Thyroid gland (tissue), 4 donors: ENCODE measurements at regions not wholly inside any gene's neighbourhood (a gene's known extent, or its start where the extent isn't known, plus 50 kb on each side); places are given as distances from the start of the nearest gene placed in this dataset.

Experiments
- DNase-seq, 2 donors: peaks; one replicate each; pipeline ENCODE4 v3.0.0-alpha.2; 2019
- H3K27ac ChIP-seq, 3 donors: fragments of 200-600 bp; sonication (generic); 1 replicate in 2 of 3; 2 replicates in 1 of 3; pipeline ENCODE4 v1.5.1; 2016 to 2019; ENCODE audit warnings: mild to moderate bottlenecking in 1 of 3, moderate library complexity in 1 of 3
- H3K27me3 ChIP-seq: fragments of 200-600 bp; sonication (generic); one replicate; pipeline ENCODE4 v1.5.1; 2019
- H3K36me3 ChIP-seq, 2 donors: fragments of 200-600 bp; sonication (generic); one replicate each; pipeline ENCODE4 v1.5.1; 2016 to 2019
- H3K4me1 ChIP-seq, 2 donors: fragments of 200-600 bp; sonication (generic); one replicate each; pipeline ENCODE4 v1.5.1; 2017 to 2019
- H3K4me3 ChIP-seq, 3 donors: fragments of 200-600 bp; sonication (generic); replicated peaks in 1 of 3; 1 replicate in 2 of 3; 2 replicates in 1 of 3; pipeline ENCODE4 v1.5.1; 2016; ENCODE audit warnings: mild to moderate bottlenecking in 1 of 3
- H3K9me3 ChIP-seq: fragments of 200-600 bp; sonication (generic); one replicate; pipeline ENCODE4 v1.5.1; 2017
- CTCF ChIP-seq, 6 experiments: fragments of 200-600 bp in 3 of 6; fragments of 450-650 bp in 3 of 6; sonication (generic) in 3 of 6; IDR thresholded peaks; one replicate each; pipeline ENCODE4 v1.5.1; 2016 to 2019; ENCODE audit warnings: antibody characterized with exemption in 6 of 6, mild to moderate bottlenecking in 2 of 6, inconsistent platforms in 1 of 6, moderate library complexity in 1 of 6
- POLR2A ChIP-seq, 2 donors: fragments of 450-650 bp; IDR thresholded peaks; one replicate each; pipeline ENCODE4 v1.6.1; 2017; ENCODE audit warnings: antibody characterized with exemption in 2 of 2, mild to moderate bottlenecking in 2 of 2, moderate library complexity in 1 of 2
- WGBS, 2 donors: methylation state at CpG; one replicate each; pipeline ENCODE4 v1.1.5; 2017; 5-methylcytosine and 5-hydroxymethylcytosine counted together
- intact Hi-C: fragments of 100-400 bp; cut with DNase I; formaldehyde crosslinking; loops from one replicate; pipeline ENCODE4 v1.15.1; 2023

- no peaks in the 10 kb centered on the region for H3K27me3 ChIP-seq
- no peaks in the 10 kb centered on the region for H3K9me3 ChIP-seq
- no peaks in the 10 kb centered on the region for H3K4me1 ChIP-seq
- 62 to 76% methylated on average over 6 of the region's 6 CpGs for WGBS, 2 donors
- no peak overlapping the region for H3K4me3 ChIP-seq
- no peak for TF ChIP-seq CTCF (IDR thresholded peaks at IDR 0.05)
- no peak for TF ChIP-seq POLR2A (IDR thresholded peaks at IDR 0.05)
- H3K27ac ChIP-seq, result no peak overlapping the region
- H3K36me3 ChIP-seq, result no peaks in the 10 kb centered on the region
- no peak for DNase-seq
- intact Hi-C loops, result no loop called here
Measured at GRCh38 chr2:108154366-108155061, 85.3 kb upstream of the SULT1C3 start.

GRCh38 chr2:108161298-108161697 lies 78.5 kb upstream of the SULT1C3 start:
- WGBS, 2 donors, result 83 to 97% methylated on average over 1 of the region's 1 CpG
- Histone ChIP-seq H3K27ac (no peak overlapping the region), H3K9me3 (no peaks in the 10 kb centered on the region), H3K4me3 (no peak overlapping the region), H3K36me3 (no peaks in the 10 kb centered on the region), H3K4me1 (no peaks in the 10 kb centered on the region), H3K27me3 (no peaks in the 10 kb centered on the region)
- DNase-seq, result no peak
- intact Hi-C loops, result no loop called here
- TF ChIP-seq CTCF (IDR thresholded peaks at IDR 0.05) (no peak), POLR2A (IDR thresholded peaks at IDR 0.05) (no peak)

GRCh38 chr2:108164318-108164717 lies 75.5 kb upstream of the SULT1C3 start:
- Histone ChIP-seq H3K27ac (no peak overlapping the region), H3K4me1 (no peaks in the 10 kb centered on the region), H3K36me3 (no peaks in the 10 kb centered on the region), H3K4me3 (no peak overlapping the region), H3K9me3 (no peaks in the 10 kb centered on the region), H3K27me3 (no peaks in the 10 kb centered on the region)
- intact Hi-C loops, result no loop called here
- DNase-seq, result no peak
- WGBS, 2 donors, result 73 to 84% methylated on average over 2 of the region's 2 CpGs
- TF ChIP-seq CTCF (IDR thresholded peaks at IDR 0.05) (no peak), POLR2A (IDR thresholded peaks at IDR 0.05) (no peak)

GRCh38 chr2:108165729-108166128 lies 74.0 kb upstream of the SULT1C3 start:
- Histone ChIP-seq H3K27ac (no peak overlapping the region), H3K4me3 (no peak overlapping the region), H3K4me1 (no peaks in the 10 kb centered on the region), H3K9me3 (no peaks in the 10 kb centered on the region), H3K36me3 (no peaks in the 10 kb centered on the region), H3K27me3 (no peaks in the 10 kb centered on the region)
- intact Hi-C loops, result no loop called here
- WGBS, 2 donors, result 76 to 78% methylated on average over 4 of the region's 4 CpGs
- no peak for DNase-seq
- no peak for TF ChIP-seq POLR2A (IDR thresholded peaks at IDR 0.05)
- no peak for TF ChIP-seq CTCF (IDR thresholded peaks at IDR 0.05)

GRCh38 chr2:108167699-108168098 lies 72.1 kb upstream of the SULT1C3 start:
- no peaks in the 10 kb centered on the region for H3K4me1 ChIP-seq
- H3K36me3 ChIP-seq, result no peaks in the 10 kb centered on the region
- no peaks in the 10 kb centered on the region for H3K27me3 ChIP-seq
- H3K9me3 ChIP-seq, result no peaks in the 10 kb centered on the region
- TF ChIP-seq CTCF (IDR thresholded peaks at IDR 0.05) (no peak), POLR2A (IDR thresholded peaks at IDR 0.05) (no peak)
- DNase-seq, result no peak
- WGBS, 2 donors, result 65 to 70% methylated on average over 1 of the region's 1 CpG
- H3K4me3 ChIP-seq, result no peak overlapping the region
- intact Hi-C loops, result no loop called here
- H3K27ac ChIP-seq, result no peak overlapping the region
